ENCODE measurements at regions not wholly inside any gene's neighbourhood (a gene's known extent, or its start where the extent isn't known, plus 50 kb on each side); places are given as distances from the start of the nearest gene placed in this dataset.

GRCh38 chr2:55989405-55989804 lies 65.8 kb upstream of the EFEMP1 start:
- no peak overlapping the region for H3K27ac ChIP-seq
- no peak overlapping the region for H3K4me3 ChIP-seq
- H3K27me3 ChIP-seq: peaks cover 6% of the 10 kb centered on the region
- DNase-seq (ENCODE audit: low read depth in 1 of 2, low spot score in 1 of 2): no peak
- H3K36me3 ChIP-seq: no peaks in the 10 kb centered on the region
- H3K9me3 ChIP-seq (ENCODE audit: low read depth): no peaks in the 10 kb centered on the region
- no peaks in the 10 kb centered on the region for H3K4me1 ChIP-seq (ENCODE audit: low read depth)
- TF ChIP-seq, protein P1, sequence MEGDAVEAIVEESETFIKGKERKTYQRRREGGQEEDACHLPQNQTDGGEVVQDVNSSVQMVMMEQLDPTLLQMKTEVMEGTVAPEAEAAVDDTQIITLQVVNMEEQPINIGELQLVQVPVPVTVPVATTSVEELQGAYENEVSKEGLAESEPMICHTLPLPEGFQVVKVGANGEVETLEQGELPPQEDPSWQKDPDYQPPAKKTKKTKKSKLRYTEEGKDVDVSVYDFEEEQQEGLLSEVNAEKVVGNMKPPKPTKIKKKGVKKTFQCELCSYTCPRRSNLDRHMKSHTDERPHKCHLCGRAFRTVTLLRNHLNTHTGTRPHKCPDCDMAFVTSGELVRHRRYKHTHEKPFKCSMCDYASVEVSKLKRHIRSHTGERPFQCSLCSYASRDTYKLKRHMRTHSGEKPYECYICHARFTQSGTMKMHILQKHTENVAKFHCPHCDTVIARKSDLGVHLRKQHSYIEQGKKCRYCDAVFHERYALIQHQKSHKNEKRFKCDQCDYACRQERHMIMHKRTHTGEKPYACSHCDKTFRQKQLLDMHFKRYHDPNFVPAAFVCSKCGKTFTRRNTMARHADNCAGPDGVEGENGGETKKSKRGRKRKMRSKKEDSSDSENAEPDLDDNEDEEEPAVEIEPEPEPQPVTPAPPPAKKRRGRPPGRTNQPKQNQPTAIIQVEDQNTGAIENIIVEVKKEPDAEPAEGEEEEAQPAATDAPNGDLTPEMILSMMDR (IDR thresholded peaks at IDR 0.05; ENCODE audit: low read depth, low read length): no peak

- Histone ChIP-seq H3K4me1 (ENCODE audit: low read depth) (no peaks in the 10 kb centered on the region), H3K9me3 (ENCODE audit: low read depth) (no peaks in the 10 kb centered on the region), H3K27ac (no peak overlapping the region), H3K36me3 (no peaks in the 10 kb centered on the region), H3K4me3 (no peak overlapping the region), H3K27me3 (peaks cover 9% of the 10 kb centered on the region)
- TF ChIP-seq, protein P1 (IDR thresholded peaks at IDR 0.05; ENCODE audit: low read depth, low read length): no peak
- DNase-seq (ENCODE audit: low read depth in 1 of 2, low spot score in 1 of 2): peak in 1 of 2 donors; percentile 99
Observed at GRCh38 chr2:55992455-55992854, 68.9 kb upstream of the EFEMP1 start.

- Histone ChIP-seq H3K27ac (no peak overlapping the region), H3K9me3 (ENCODE audit: low read depth) (no peaks in the 10 kb centered on the region), H3K27me3 (peaks cover 9% of the 10 kb centered on the region), H3K36me3 (no peaks in the 10 kb centered on the region), H3K4me1 (ENCODE audit: low read depth) (no peaks in the 10 kb centered on the region), H3K4me3 (no peak overlapping the region)
- TF ChIP-seq, protein P1 (IDR thresholded peaks at IDR 0.05; ENCODE audit: low read depth, low read length): no peak
- DNase-seq (ENCODE audit: low read depth in 1 of 2, low spot score in 1 of 2): no peak
Observed at GRCh38 chr2:55993685-55994084, 70.1 kb upstream of the EFEMP1 start.

DNA sequence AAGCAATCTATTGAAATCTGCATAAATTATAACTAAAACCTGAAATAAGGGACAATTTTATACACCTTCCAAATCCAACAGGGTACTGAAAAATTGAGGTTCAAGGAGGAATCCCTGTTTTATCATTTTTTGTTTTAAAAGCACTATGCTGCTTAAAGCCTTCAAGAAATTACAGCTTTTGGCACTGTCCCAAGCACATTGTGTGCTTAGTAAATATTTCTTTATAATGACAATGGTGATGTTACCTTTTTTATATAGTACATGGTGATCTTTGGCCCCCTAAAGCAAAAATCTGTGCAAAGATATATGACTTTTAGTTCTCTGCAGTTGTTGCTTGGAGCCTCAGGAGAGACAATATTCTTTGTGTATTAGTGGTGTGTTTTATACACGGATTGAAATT lies 71.6 kb upstream of the EFEMP1 start:
- no peak overlapping the region for H3K27ac ChIP-seq
- DNase-seq (ENCODE audit: low read depth in 1 of 2, low spot score in 1 of 2): no peak
- H3K27me3 ChIP-seq: peaks cover 9% of the 10 kb centered on the region
- TF ChIP-seq, protein P1 (IDR thresholded peaks at IDR 0.05; ENCODE audit: low read depth, low read length): no peak
- H3K36me3 ChIP-seq: no peaks in the 10 kb centered on the region
- H3K4me3 ChIP-seq: no peak overlapping the region
- no peaks in the 10 kb centered on the region for H3K9me3 ChIP-seq (ENCODE audit: low read depth)
- H3K4me1 ChIP-seq (ENCODE audit: low read depth): no peaks in the 10 kb centered on the region

GRCh38 chr2:55995902-55996301 lies 72.3 kb upstream of the EFEMP1 start:
- Histone ChIP-seq H3K27me3 (peaks cover 9% of the 10 kb centered on the region), H3K4me1 (ENCODE audit: low read depth) (no peaks in the 10 kb centered on the region), H3K27ac (no peak overlapping the region), H3K36me3 (no peaks in the 10 kb centered on the region), H3K9me3 (ENCODE audit: low read depth) (no peaks in the 10 kb centered on the region), H3K4me3 (no peak overlapping the region)
- DNase-seq (ENCODE audit: low read depth in 1 of 2, low spot score in 1 of 2): no peak
- TF ChIP-seq, protein P1 (IDR thresholded peaks at IDR 0.05; ENCODE audit: low read depth, low read length): no peak

GRCh38 chr2:55999231-55999630 lies 75.6 kb upstream of the EFEMP1 start:
- TF ChIP-seq, protein P1 (IDR thresholded peaks at IDR 0.05; ENCODE audit: low read depth, low read length): no peak
- no peak for DNase-seq (ENCODE audit: low read depth in 1 of 2, low spot score in 1 of 2)

More at GRCh38 chr2:55999231-55999630, 75.6 kb upstream of the EFEMP1 start:
- no peak overlapping the region for H3K4me3 ChIP-seq
- H3K27ac ChIP-seq: no peak overlapping the region
- H3K27me3 ChIP-seq: peaks cover 3% of the 10 kb centered on the region
- no peaks in the 10 kb centered on the region for H3K4me1 ChIP-seq (ENCODE audit: low read depth)
- no peaks in the 10 kb centered on the region for H3K36me3 ChIP-seq
- no peaks in the 10 kb centered on the region for H3K9me3 ChIP-seq (ENCODE audit: low read depth)

All from cardiac muscle cell (in vitro differentiated cells and primary cell).